ENCODE measurements at regions not wholly inside any gene's neighbourhood (a gene's known extent, or its start where the extent isn't known, plus 50 kb on each side); places are given as distances from the start of the nearest gene placed in this dataset.

GRCh38 chr9:103444176-103444575, 449.0 kb downstream of the CYLC2 start:
- TF ChIP-seq POLR2A (IDR thresholded peaks at IDR 0.05) = no peak
- TF ChIP-seq CTCF (IDR thresholded peaks at IDR 0.05) = no peak
- no peak for TF ChIP-seq EP300 (IDR thresholded peaks at IDR 0.05)
